NB4 (cell line): ENCODE measurements at regions not wholly inside any gene's neighbourhood (a gene's known extent, or its start where the extent isn't known, plus 50 kb on each side); places are given as distances from the start of the nearest gene placed in this dataset.

Source experiments
- DNase-seq: peaks from one replicate; pipeline ENCODE4 v3.0.0; 2010; ENCODE audit warnings: low read depth
- H3K4me3 ChIP-seq: one replicate; pipeline ENCODE4 v1.5.1; 2011; ENCODE audit warnings: mild to moderate bottlenecking, low read depth, low read length, moderate library complexity
- MYC ChIP-seq: IDR thresholded peaks from 2 replicates; pipeline ENCODE4 v1.6.1; 2011; ENCODE audit warnings: low read depth, low read length
- POLR2A ChIP-seq: IDR thresholded peaks from 2 replicates; pipeline ENCODE4 v1.6.1; 2011; ENCODE audit warnings: mild to moderate bottlenecking; ENCODE audit not compliant: insufficient read length; ENCODE audit errors: extremely low read depth
- TF ChIP-seq, protein P1 (sequence below): IDR thresholded peaks from one replicate; pipeline ENCODE4 v1.5.1; 2012; ENCODE audit warnings: low read depth, low read length
- TF ChIP-seq, protein P2 (sequence below): IDR thresholded peaks from 2 replicates; pipeline ENCODE4 v1.6.1; 2011; ENCODE audit warnings: low read depth, low read length

DNA sequence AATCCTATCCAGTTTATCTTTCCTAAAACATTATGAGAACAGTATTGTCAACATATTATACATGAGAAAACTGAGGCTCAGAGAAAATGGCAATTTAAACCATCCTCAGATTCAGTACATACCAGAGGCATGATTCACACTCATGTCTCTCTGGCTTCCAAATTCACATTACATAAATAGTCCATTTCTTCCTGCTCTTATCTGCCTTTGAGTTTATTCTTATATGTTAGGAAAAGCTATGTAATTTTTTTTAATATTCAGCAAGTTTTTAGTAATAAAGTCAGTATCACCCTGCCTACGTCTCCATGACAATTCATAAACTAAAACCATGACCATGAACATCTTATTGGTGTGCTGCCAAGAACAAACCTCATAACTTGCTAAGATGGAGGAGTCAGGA is 1260.2 kb upstream of the SORCS1 start:
- TF ChIP-seq, protein P1, sequence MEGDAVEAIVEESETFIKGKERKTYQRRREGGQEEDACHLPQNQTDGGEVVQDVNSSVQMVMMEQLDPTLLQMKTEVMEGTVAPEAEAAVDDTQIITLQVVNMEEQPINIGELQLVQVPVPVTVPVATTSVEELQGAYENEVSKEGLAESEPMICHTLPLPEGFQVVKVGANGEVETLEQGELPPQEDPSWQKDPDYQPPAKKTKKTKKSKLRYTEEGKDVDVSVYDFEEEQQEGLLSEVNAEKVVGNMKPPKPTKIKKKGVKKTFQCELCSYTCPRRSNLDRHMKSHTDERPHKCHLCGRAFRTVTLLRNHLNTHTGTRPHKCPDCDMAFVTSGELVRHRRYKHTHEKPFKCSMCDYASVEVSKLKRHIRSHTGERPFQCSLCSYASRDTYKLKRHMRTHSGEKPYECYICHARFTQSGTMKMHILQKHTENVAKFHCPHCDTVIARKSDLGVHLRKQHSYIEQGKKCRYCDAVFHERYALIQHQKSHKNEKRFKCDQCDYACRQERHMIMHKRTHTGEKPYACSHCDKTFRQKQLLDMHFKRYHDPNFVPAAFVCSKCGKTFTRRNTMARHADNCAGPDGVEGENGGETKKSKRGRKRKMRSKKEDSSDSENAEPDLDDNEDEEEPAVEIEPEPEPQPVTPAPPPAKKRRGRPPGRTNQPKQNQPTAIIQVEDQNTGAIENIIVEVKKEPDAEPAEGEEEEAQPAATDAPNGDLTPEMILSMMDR = no peak
- TF ChIP-seq, protein P2, sequence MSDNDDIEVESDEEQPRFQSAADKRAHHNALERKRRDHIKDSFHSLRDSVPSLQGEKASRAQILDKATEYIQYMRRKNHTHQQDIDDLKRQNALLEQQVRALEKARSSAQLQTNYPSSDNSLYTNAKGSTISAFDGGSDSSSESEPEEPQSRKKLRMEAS = no peak
- no peak for TF ChIP-seq MYC
- no peak for TF ChIP-seq POLR2A
- DNase-seq = no peak
- H3K4me3 ChIP-seq = no peak overlapping the region

DNA sequence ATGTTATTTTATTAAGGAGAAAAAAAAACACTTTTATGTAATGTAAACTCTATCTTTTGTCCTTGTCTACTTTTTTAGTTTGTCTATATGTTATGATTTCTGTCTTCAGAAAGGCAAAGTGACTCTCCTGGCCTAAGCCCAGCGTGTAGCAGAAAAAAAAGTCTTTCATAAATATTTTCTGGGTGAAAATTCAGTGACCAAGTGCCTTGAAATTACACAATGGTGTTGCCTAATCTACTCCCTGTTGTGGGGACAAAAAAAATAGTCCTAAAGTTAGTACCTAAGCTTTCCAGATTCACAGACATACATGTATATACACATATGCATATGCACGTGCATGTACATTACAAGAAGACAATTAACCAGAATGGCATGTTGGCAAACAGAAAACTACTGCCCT is 1257.8 kb upstream of the SORCS1 start:
- TF ChIP-seq, protein P2 = no peak
- no peak for TF ChIP-seq POLR2A
- no peak for TF ChIP-seq MYC
- no peak overlapping the region for H3K4me3 ChIP-seq
- DNase-seq = no peak

DNA sequence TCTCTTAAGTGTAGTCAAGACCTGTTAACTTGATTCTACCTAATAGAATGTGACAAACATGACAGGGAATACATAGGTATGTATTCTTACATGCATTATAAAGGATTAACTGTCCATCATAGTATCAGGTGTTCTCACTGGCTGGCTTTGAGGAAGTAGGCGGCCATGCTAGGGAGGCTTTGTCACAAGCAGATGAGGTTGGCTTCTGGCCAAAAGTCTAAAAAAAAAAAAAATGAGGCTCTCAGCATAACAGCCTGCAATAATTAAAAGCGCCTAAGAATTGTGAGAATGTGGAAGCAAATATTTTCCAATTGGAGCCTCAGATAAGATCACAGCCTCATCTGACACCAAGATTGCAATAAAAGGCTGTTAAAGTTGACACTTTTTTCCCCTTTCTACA is 1256.8 kb upstream of the SORCS1 start:
- TF ChIP-seq, protein P2 = no peak
- TF ChIP-seq POLR2A (no peak), MYC (no peak)
- TF ChIP-seq, protein P1 = no peak
- peak; percentile 34 for DNase-seq
- no peak overlapping the region for H3K4me3 ChIP-seq

DNA sequence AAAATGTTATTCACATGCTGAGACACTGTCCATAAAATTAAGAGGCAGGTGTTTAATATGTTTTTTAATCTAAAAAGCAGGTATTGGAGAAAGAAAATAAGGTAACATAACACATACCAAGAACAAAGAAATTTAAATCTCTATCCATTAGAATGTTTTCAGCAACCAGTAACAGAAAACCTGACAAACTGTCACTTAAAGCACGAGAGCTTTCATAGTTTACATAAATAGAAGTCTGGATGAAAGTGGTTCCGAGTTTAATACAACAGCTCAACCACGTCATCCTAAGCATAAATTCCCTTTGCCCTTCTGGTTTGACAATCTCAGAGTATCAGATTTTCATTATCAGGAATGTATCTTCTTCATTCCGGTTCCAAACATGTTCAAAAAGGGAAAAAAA is 1249.4 kb upstream of the SORCS1 start:
- H3K4me3 ChIP-seq = no peak overlapping the region
- DNase-seq = no peak
- TF ChIP-seq, protein P2 = no peak
- no peak for TF ChIP-seq MYC
- TF ChIP-seq, protein P1 = no peak
- no peak for TF ChIP-seq POLR2A

DNA sequence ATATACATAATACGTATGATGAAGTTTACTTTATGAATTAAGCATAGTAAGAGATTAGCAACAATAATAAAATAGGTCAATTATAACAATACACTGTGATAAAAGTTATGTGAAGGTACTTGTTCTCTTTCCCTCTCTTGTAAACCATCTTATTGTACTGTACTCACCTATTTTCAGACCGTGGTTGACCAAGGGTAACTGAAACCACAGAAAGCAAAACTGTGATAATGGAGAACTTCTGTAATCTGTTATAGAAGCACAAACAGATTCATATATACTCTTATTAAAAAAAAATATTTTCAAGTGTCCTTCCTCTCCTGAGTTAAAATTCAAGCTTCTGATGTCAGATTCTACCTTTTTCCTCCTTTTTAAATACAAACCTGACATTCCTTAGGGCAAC is 1247.8 kb upstream of the SORCS1 start:
- TF ChIP-seq, protein P1 = no peak
- no peak for TF ChIP-seq POLR2A
- TF ChIP-seq, protein P2 = no peak
- no peak for TF ChIP-seq MYC
- no peak for DNase-seq
- no peak overlapping the region for H3K4me3 ChIP-seq

DNA sequence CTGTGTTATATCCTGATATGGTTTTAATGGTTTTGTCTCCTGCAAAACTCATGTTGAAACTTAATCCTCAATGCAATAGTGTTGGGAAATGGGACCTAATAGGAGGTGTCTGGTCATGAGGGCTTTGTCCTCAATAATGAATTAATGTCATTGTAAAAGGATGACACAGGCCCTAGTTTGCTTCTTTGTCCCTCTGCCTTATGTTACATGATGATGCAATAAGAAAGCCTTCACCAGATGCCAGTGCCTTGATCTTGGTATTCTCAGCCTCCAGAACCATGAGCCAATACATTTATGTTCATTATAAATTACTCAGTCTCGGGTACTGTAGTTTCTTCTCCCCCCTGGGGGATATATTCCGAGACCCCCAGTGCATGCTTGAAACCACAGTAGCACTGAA is 1247.4 kb upstream of the SORCS1 start:
- no peak overlapping the region for H3K4me3 ChIP-seq
- DNase-seq = no peak
- TF ChIP-seq POLR2A (no peak), MYC (no peak)
- TF ChIP-seq, protein P1 = no peak
- TF ChIP-seq, protein P2 = no peak
